Smooth muscle cell of the brain vasculature (primary cell): ENCODE measurements at regions not wholly inside any gene's neighbourhood (a gene's known extent, or its start where the extent isn't known, plus 50 kb on each side); places are given as distances from the start of the nearest gene placed in this dataset.
"Not testable (repeated sequence)": the region's sequence is repeated elsewhere in the genome, so short reads cannot be mapped to it uniquely, and the experiment has no call there.

Source experiments
- DNase-seq: peaks from one replicate; pipeline ENCODE4 v3.0.0-alpha.2; 2012; ENCODE audit warnings: low read depth, low spot score

- DNase-seq = no peak
These were observed 201.3 kb downstream of the AKAP7 start for GRCh38 chr6:131336596-131336995.

- not testable (repeated sequence) for DNase-seq
These were observed 211.6 kb downstream of the AKAP7 start for GRCh38 chr6:131346896-131347295.

- DNase-seq = no peak
These were observed 213.3 kb downstream of the AKAP7 start for GRCh38 chr6:131348572-131348971.

GRCh38 chr6:131349199-131349598 lies 213.9 kb downstream of the AKAP7 start:
- DNase-seq = no peak

GRCh38 chr6:131353106-131353505 lies 217.8 kb downstream of the AKAP7 start:
- DNase-seq = no peak

GRCh38 chr6:131353876-131354275 lies 218.6 kb downstream of the AKAP7 start:
- DNase-seq = no peak

- no peak for DNase-seq
These were observed 218.7 kb upstream of the ARG1 start for GRCh38 chr6:131354356-131354755.

GRCh38 chr6:131356161-131356560 lies 216.9 kb upstream of the ARG1 start:
- DNase-seq = no peak

GRCh38 chr6:131357501-131357900 lies 215.5 kb upstream of the ARG1 start:
- DNase-seq = no peak

- DNase-seq = no peak
These were observed 211.0 kb upstream of the ARG1 start for GRCh38 chr6:131362070-131362469.

GRCh38 chr6:131362696-131363095 lies 210.3 kb upstream of the ARG1 start:
- no peak for DNase-seq

- no peak for DNase-seq
These were observed 208.8 kb upstream of the ARG1 start for GRCh38 chr6:131363947-131364834.

GRCh38 chr6:131366223-131366622 lies 206.8 kb upstream of the ARG1 start:
- no peak for DNase-seq

- no peak for DNase-seq
These were observed 205.7 kb upstream of the ARG1 start for GRCh38 chr6:131367206-131367873.

- no peak for DNase-seq
These were observed 204.7 kb upstream of the ARG1 start for GRCh38 chr6:131368198-131368911.

GRCh38 chr6:131372535-131372934 lies 200.5 kb upstream of the ARG1 start:
- DNase-seq = no peak

GRCh38 chr6:131377112-131377705 lies 195.8 kb upstream of the ARG1 start:
- no peak for DNase-seq

GRCh38 chr6:131378874-131379273 lies 194.2 kb upstream of the ARG1 start:
- DNase-seq = no peak

- no peak for DNase-seq
These were observed 193.1 kb upstream of the ARG1 start for GRCh38 chr6:131379948-131380347.

- no peak for DNase-seq
These were observed 191.8 kb upstream of the ARG1 start for GRCh38 chr6:131381052-131381708.

GRCh38 chr6:131381709-131382093 lies 191.3 kb upstream of the ARG1 start:
- no peak for DNase-seq
